ENCODE measurements at regions not wholly inside any gene's neighbourhood (a gene's known extent, or its start where the extent isn't known, plus 50 kb on each side); places are given as distances from the start of the nearest gene placed in this dataset.

GRCh38 chr17:71470062-71470461 is 650.8 kb upstream of the SOX9 start:
- no peak overlapping the region for H3K4me3 ChIP-seq (ENCODE audit: extremely low read depth in 1 of 4, insufficient read depth in 2 of 4, low read depth in 3 of 4, low read length in 4 of 4)
- no peaks in the 10 kb centered on the region for H3K36me3 ChIP-seq (ENCODE audit: control insufficient read depth in 2 of 4, insufficient read depth in 4 of 4, low read length in 3 of 4)
- no peak overlapping the region for H3K18ac ChIP-seq (ENCODE audit: extremely low read depth, low read length)
- no peak overlapping the region for H3K27ac ChIP-seq (ENCODE audit: low read depth, low read length)
- no peaks in the 10 kb centered on the region for H3K9me3 ChIP-seq (ENCODE audit: insufficient read depth in 2 of 2, low read depth in 1 of 2, low read length in 1 of 2)
- no peak overlapping the region for H4K8ac ChIP-seq (ENCODE audit: extremely low read depth, insufficient read depth, low read length)
- H4K5ac ChIP-seq (ENCODE audit: insufficient read length, low read depth, low read length), result no peak overlapping the region
- no peaks in the 10 kb centered on the region for H3K79me2 ChIP-seq (ENCODE audit: control insufficient read depth in 1 of 2, insufficient read depth in 2 of 2, low read length in 2 of 2)
- H3K79me1 ChIP-seq (ENCODE audit: low read depth, low read length), result no peaks in the 10 kb centered on the region
- no peak for DNase-seq (ENCODE audit: low read depth in 1 of 2, low spot score in 2 of 2)
- no peak overlapping the region for H3K4ac ChIP-seq (replicated peaks; ENCODE audit: insufficient read length, low read depth, low read length)
- H3K4me2 ChIP-seq (ENCODE audit: insufficient read depth in 1 of 2, low read depth in 2 of 2, low read length in 2 of 2), result no peak overlapping the region
- H3K23me2 ChIP-seq (ENCODE audit: low read depth, low read length), result no peaks in the 10 kb centered on the region
- H2BK12ac ChIP-seq (ENCODE audit: low read depth, low read length), result no peak overlapping the region
- no peak overlapping the region for H4K91ac ChIP-seq (replicated peaks; ENCODE audit: insufficient read length, low read length)
- no peaks in the 10 kb centered on the region for H3K4me1 ChIP-seq (replicated peaks in 1 of 4; ENCODE audit: control insufficient read depth in 3 of 4, insufficient read depth in 4 of 4, low read length in 3 of 4)
- no peak overlapping the region for H3K14ac ChIP-seq (ENCODE audit: insufficient read length)
- H2BK120ac ChIP-seq (replicated peaks; ENCODE audit: low read depth, low read length), result no peak overlapping the region
- ChIA-PET CTCF (ENCODE audit: partially characterized antibody) (interaction anchor here (1.3 to 1.8 kb wide), 2 partner anchors 9 to 14 kb away, joined by 4 to 13 read pairs; no protein-coding TSS in a partner anchor), POLR2A (ENCODE audit: partially characterized antibody) (no interaction called here)
- 90% methylated on average over 3 of the region's 3 CpGs; no CpG with 5 or more reads in 1 of the 2 experiments for WGBS, 2 experiments (ENCODE audit: extremely low coverage in 1 of 2, insufficient coverage in 1 of 2, insufficient read length in 1 of 2, insufficient replicate concordance in 2 of 2, low coverage in 1 of 2, low lambda C conversion rate in 2 of 2, missing lambda C conversion rate in 1 of 2)
- H3K23ac ChIP-seq (ENCODE audit: insufficient read length), result no peak overlapping the region
- no peaks in the 10 kb centered on the region for H4K20me1 ChIP-seq (replicated peaks in 1 of 2; ENCODE audit: control insufficient read depth in 1 of 2, insufficient read depth in 2 of 2, low read length in 2 of 2)
- H2AFZ ChIP-seq (ENCODE audit: low read length), result no peak overlapping the region
- no peak overlapping the region for H2BK15ac ChIP-seq (ENCODE audit: low read length)
- no peak overlapping the region for H2BK20ac ChIP-seq (ENCODE audit: low read length)
- TF ChIP-seq HDAC2 (IDR thresholded peaks at IDR 0.05; ENCODE audit: borderline replicate concordance in 1 of 2, low read depth in 2 of 2, low read length in 2 of 2), result no peak
- TF ChIP-seq POU5F1 (IDR thresholded peaks at IDR 0.05; ENCODE audit: low read depth, low read length), result no peak
- TF ChIP-seq TCF12 (IDR thresholded peaks at IDR 0.05; ENCODE audit: low read depth, low read length), result no peak
- no peak for TF ChIP-seq KDM4A (IDR thresholded peaks at IDR 0.05; ENCODE audit: low read depth, low read length, severe bottlenecking)
- TF ChIP-seq EGR1 (IDR thresholded peaks at IDR 0.05; ENCODE audit: borderline replicate concordance, low read depth, low read length), result no peak
- no peak for TF ChIP-seq SP1 (IDR thresholded peaks at IDR 0.05; ENCODE audit: low read depth, low read length)
- TF ChIP-seq TEAD4 (IDR thresholded peaks at IDR 0.05; ENCODE audit: low read depth, low read length), result no peak
- no peak for TF ChIP-seq BCL11A (IDR thresholded peaks at IDR 0.05; ENCODE audit: low read depth in 2 of 2, low read length in 2 of 2)
- no peak overlapping the region for H2AK5ac ChIP-seq (ENCODE audit: low read depth, low read length)
- no peak for FAIRE-seq
- H3K9ac ChIP-seq (replicated peaks in 1 of 4; ENCODE audit: extremely low read depth in 1 of 4, low read depth in 3 of 4, low read length in 3 of 4), result no peak overlapping the region
- H3K27me3 ChIP-seq (replicated peaks in 1 of 4; ENCODE audit: control insufficient read depth in 3 of 4, extremely low read depth in 1 of 4, insufficient read depth in 3 of 4, low read length in 3 of 4), result no peaks in the 10 kb centered on the region
- H3K56ac ChIP-seq (replicated peaks; ENCODE audit: insufficient read length, low read depth, low read length), result no peak overlapping the region
- H2BK5ac ChIP-seq (ENCODE audit: low read depth, low read length), result no peak overlapping the region
